ENCODE measurements at regions not wholly inside any gene's neighbourhood (a gene's known extent, or its start where the extent isn't known, plus 50 kb on each side); places are given as distances from the start of the nearest gene placed in this dataset.
"Not testable (repeated sequence)": the region's sequence is repeated elsewhere in the genome, so short reads cannot be mapped to it uniquely, and the experiment has no call there.

DNA sequence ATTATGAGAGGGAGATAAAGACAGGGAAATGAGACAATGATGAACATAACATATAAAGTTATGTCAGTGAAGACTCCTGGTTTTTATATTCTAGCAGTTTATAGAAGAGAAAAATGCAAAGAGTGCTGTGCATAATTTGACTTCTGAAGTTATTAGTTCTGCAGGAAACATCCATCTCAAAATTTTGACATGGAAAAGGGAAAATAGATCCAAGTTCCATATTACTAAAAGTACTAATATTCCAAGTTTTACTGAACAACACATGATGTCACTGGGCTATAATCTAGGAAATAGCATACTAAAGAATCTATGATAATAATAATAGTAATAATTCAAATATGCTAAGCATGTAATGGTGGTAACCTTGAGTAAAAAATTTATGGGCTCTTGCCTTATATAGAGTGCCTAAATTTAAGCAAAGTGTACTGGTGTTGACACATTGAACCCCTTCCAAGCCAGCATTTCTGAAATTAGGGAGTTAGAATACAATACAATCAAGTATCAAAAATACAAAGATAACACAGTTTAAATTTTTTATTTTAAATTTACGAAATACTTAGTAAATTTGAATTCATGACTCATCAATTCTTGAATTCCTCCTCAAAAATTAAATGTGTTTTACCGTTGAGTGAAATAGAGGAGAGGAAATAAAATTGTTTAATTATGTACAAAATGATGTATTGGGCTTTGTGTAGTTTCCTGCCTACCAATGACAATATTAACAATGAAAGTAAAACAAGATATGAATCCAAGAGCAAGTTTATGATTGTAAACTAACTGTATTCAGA is 102.8 kb upstream of the KCND2 start:
- Histone ChIP-seq H3K4me3 (no peak overlapping the region), H3K36me3 (replicated peaks) (no peaks in the 10 kb centered on the region), H3K4me1 (peaks cover 8% of the 10 kb centered on the region), H3K27me3 (ENCODE audit: low read depth) (no peaks in the 10 kb centered on the region), H3K9me3 (no peaks in the 10 kb centered on the region; the same call in 1 of the 2 replicates)
- DNase-seq (ENCODE audit: low spot score in 2 of 2), result no peak
- in situ Hi-C loops (cut with MboI; ENCODE audit: low sequenced_read_pairs), result no loop called here

- Histone ChIP-seq H3K36me3 (replicated peaks) (no peaks in the 10 kb centered on the region), H3K4me1 (peaks cover 8% of the 10 kb centered on the region), H3K4me3 (no peak overlapping the region), H3K27me3 (ENCODE audit: low read depth) (no peaks in the 10 kb centered on the region), H3K9me3 (no peaks in the 10 kb centered on the region; the same call in 1 of the 2 replicates)
- in situ Hi-C loops (cut with MboI; ENCODE audit: low sequenced_read_pairs), result no loop called here
- no peak for DNase-seq (ENCODE audit: low spot score in 2 of 2)
Observed at GRCh38 chr7:120170834-120171233, 102.1 kb upstream of the KCND2 start.

GRCh38 chr7:120171406-120171805 is 101.6 kb upstream of the KCND2 start:
- H3K9me3 ChIP-seq, result no peaks in the 10 kb centered on the region; the same call in 1 of the 2 replicates
- in situ Hi-C loops (cut with MboI; ENCODE audit: low sequenced_read_pairs), result no loop called here
- H3K4me1 ChIP-seq, result peaks cover 8% of the 10 kb centered on the region
- DNase-seq (ENCODE audit: low spot score in 2 of 2), result no peak
- H3K4me3 ChIP-seq, result no peak overlapping the region
- no peaks in the 10 kb centered on the region for H3K27me3 ChIP-seq (ENCODE audit: low read depth)
- no peaks in the 10 kb centered on the region for H3K36me3 ChIP-seq (replicated peaks)

DNA sequence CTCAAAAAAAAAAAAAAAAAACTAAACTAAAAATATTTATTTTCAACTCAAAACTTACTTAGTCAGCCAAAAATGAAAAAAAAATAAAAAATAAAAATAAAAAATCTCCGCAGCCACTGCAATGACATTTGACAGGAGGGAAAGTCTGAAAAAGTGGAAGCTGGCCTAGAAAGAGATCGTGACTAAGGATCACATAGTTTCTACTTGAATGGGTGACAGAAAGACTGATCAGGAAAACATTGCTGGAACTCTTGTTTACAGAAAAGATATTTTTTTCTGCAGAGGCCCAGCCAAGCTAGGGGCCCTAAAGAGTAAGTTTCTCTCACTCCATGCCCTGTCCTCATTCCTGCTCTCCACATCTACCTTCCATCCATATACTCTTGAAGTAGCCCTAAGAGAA is 92.8 kb upstream of the KCND2 start:
- in situ Hi-C loops (cut with MboI; ENCODE audit: low sequenced_read_pairs), result no loop called here
- Histone ChIP-seq H3K36me3 (replicated peaks) (no peaks in the 10 kb centered on the region), H3K4me1 (no peaks in the 10 kb centered on the region), H3K4me3 (no peak overlapping the region), H3K27me3 (ENCODE audit: low read depth) (no peaks in the 10 kb centered on the region), H3K9me3 (no peaks in the 10 kb centered on the region)
- DNase-seq (ENCODE audit: low spot score in 2 of 2), result no peak

GRCh38 chr7:120181499-120181898 is 91.5 kb upstream of the KCND2 start:
- H3K4me1 ChIP-seq, result no peaks in the 10 kb centered on the region
- in situ Hi-C loops (cut with MboI; ENCODE audit: low sequenced_read_pairs), result no loop called here
- H3K4me3 ChIP-seq, result no peak overlapping the region
- H3K9me3 ChIP-seq, result no peaks in the 10 kb centered on the region
- no peak for DNase-seq (ENCODE audit: low spot score in 2 of 2)
- H3K27me3 ChIP-seq (ENCODE audit: low read depth), result no peaks in the 10 kb centered on the region
- no peaks in the 10 kb centered on the region for H3K36me3 ChIP-seq (replicated peaks)

DNA sequence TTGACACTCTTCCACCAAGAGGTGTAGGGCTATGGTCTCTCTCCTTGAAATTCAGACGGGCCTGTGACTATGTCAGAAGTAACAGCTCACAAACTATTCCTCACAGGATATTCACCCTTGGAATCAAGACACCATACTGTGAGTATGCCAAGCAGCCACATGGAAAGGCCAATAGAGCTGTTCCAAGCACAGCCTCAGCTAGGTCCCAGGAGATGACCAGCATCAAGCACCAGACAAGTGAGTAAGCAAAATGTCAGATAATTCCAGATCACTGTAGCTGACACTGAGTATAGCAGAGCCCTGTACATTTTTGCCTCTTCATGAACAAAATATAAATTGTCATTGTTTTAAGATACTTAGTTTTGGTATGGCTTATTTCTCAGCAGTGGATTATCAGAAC is 88.1 kb upstream of the KCND2 start:
- Histone ChIP-seq H3K4me1 (no peaks in the 10 kb centered on the region), H3K4me3 (no peak overlapping the region), H3K9me3 (no peaks in the 10 kb centered on the region), H3K36me3 (replicated peaks) (no peaks in the 10 kb centered on the region), H3K27me3 (ENCODE audit: low read depth) (no peaks in the 10 kb centered on the region)
- no peak for DNase-seq (ENCODE audit: low spot score in 2 of 2)
- in situ Hi-C loops (cut with MboI; ENCODE audit: low sequenced_read_pairs), result no loop called here

- in situ Hi-C loops (cut with MboI; ENCODE audit: low sequenced_read_pairs), result no loop called here
- Histone ChIP-seq H3K4me1 (no peaks in the 10 kb centered on the region), H3K9me3 (no peaks in the 10 kb centered on the region), H3K4me3 (no peak overlapping the region), H3K27me3 (ENCODE audit: low read depth) (no peaks in the 10 kb centered on the region), H3K36me3 (replicated peaks) (no peaks in the 10 kb centered on the region)
- no peak for DNase-seq (ENCODE audit: low spot score in 2 of 2)
Observed at GRCh38 chr7:120185940-120186682, 86.9 kb upstream of the KCND2 start.

DNA sequence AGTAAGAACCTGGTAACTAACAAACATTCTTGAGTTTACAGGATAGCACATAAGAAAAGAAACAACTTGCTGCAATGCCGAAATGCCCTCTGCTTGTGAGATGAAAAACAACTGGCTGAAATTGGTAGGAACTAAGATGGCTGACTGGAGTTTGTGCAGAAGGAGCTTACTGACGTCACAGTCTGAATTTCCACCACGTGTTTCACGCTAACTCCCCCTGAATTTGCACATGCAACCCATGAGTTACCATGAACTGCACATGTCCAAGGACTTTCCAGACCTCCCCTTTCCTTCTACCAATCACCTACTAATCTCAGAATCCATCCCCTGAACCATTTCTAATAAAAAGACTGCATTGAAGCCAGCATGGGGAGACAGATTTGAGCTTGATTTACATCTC is 86.3 kb upstream of the KCND2 start:
- H3K9me3 ChIP-seq, result no peaks in the 10 kb centered on the region
- no peak for DNase-seq (ENCODE audit: low spot score in 2 of 2)
- H3K36me3 ChIP-seq (replicated peaks), result no peaks in the 10 kb centered on the region
- no peak overlapping the region for H3K4me3 ChIP-seq
- in situ Hi-C loops (cut with MboI; ENCODE audit: low sequenced_read_pairs), result no loop called here
- no peaks in the 10 kb centered on the region for H3K27me3 ChIP-seq (ENCODE audit: low read depth)
- H3K4me1 ChIP-seq, result no peaks in the 10 kb centered on the region

DNA sequence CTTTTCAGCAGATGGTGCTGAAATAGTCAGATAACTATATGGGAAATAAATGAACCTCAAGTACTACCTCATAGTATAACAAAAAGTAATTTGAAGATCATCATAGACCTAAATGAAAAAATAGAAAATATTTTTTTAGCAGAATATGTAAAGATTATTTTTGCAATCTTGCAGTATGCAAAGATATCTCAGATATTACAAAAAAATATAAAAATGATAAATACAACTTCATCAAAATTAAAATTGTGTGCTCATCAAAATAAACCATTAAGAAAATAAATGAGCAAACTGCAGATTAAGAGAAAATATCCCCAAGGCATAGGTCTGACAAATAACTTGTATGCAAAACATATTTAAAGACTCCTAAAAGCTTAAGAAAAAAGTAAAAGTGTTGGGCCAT is 83.4 kb upstream of the KCND2 start:
- no peak overlapping the region for H3K4me3 ChIP-seq
- no peaks in the 10 kb centered on the region for H3K4me1 ChIP-seq
- no peaks in the 10 kb centered on the region for H3K9me3 ChIP-seq
- no peak for DNase-seq (ENCODE audit: low spot score in 2 of 2)
- H3K36me3 ChIP-seq (replicated peaks), result no peaks in the 10 kb centered on the region
- no peaks in the 10 kb centered on the region for H3K27me3 ChIP-seq (ENCODE audit: low read depth)
- in situ Hi-C loops (cut with MboI; ENCODE audit: low sequenced_read_pairs), result no loop called here

- Histone ChIP-seq H3K4me1 (no peaks in the 10 kb centered on the region), H3K9me3 (no peaks in the 10 kb centered on the region), H3K27me3 (ENCODE audit: low read depth) (no peaks in the 10 kb centered on the region), H3K36me3 (replicated peaks) (no peaks in the 10 kb centered on the region), H3K4me3 (no peak overlapping the region)
- no peak for DNase-seq (ENCODE audit: low spot score in 2 of 2)
- in situ Hi-C loops (cut with MboI; ENCODE audit: low sequenced_read_pairs), result no loop called here
Observed at GRCh38 chr7:120190109-120190508, 82.9 kb upstream of the KCND2 start.

DNA sequence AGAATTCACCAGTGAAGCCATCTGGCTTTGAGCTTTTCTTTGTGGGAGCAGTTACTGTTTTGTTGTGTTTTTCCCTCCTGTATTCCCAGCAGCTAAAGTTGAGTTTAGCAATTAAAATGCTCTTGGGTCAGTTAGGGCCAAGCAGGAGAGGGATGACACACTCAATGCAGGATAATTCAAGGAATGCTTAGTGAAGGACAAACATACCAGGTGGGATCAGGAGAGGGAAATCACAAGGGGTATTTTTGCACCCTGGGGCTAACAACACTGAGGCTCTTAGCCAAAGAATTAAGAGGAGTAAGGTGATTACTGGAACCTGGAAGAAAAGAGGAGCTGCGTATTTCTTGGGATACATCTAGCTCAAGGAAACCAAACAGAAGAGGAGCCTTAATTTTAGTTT is 82.4 kb upstream of the KCND2 start:
- in situ Hi-C loops (cut with MboI; ENCODE audit: low sequenced_read_pairs), result no loop called here
- no peak for DNase-seq (ENCODE audit: low spot score in 2 of 2)
- no peaks in the 10 kb centered on the region for H3K27me3 ChIP-seq (ENCODE audit: low read depth)

DNA sequence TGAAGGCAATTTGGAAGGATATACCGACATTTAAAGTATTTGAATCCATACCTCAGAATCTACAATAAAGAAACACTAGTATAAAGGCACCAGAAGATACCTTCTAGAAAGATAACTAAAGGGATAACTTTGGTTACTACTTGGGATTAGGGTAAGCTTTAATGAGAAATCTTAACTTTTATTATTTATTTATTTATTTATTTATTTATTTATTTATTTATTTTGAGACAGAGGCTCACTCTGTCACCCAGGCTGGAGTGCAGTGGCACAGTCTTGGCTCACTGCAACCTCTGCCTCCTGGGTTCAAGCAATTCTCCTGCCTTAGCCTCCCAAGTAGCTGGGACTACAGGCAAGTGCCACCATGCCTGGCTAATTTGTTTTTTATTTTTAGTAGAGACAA is 81.6 kb upstream of the KCND2 start:
- H3K9me3 ChIP-seq; H3K4me3 ChIP-seq; H3K36me3 ChIP-seq (replicated peaks); DNase-seq (ENCODE audit: low spot score in 2 of 2); H3K27me3 ChIP-seq (ENCODE audit: low read depth); H3K4me1 ChIP-seq; in situ Hi-C loops (cut with MboI; ENCODE audit: low sequenced_read_pairs): not testable (repeated sequence)

More for the DNA sequence above, 82.4 kb upstream of the KCND2 start:
- Histone ChIP-seq H3K4me1 (no peaks in the 10 kb centered on the region), H3K4me3 (no peak overlapping the region), H3K9me3 (no peaks in the 10 kb centered on the region), H3K36me3 (replicated peaks) (no peaks in the 10 kb centered on the region)

GRCh38 chr7:120201290-120201689 is 71.7 kb upstream of the KCND2 start:
- no peak for DNase-seq (ENCODE audit: low spot score in 2 of 2)
- H3K36me3 ChIP-seq (replicated peaks), result no peaks in the 10 kb centered on the region
- H3K4me3 ChIP-seq, result no peak overlapping the region
- no peaks in the 10 kb centered on the region for H3K27me3 ChIP-seq (ENCODE audit: low read depth)
- H3K9me3 ChIP-seq, result no peaks in the 10 kb centered on the region
- in situ Hi-C loops (cut with MboI; ENCODE audit: low sequenced_read_pairs), result no loop called here
- H3K4me1 ChIP-seq, result no peaks in the 10 kb centered on the region

GRCh38 chr7:120205101-120205500 is 67.9 kb upstream of the KCND2 start:
- Histone ChIP-seq H3K36me3 (replicated peaks) (no peaks in the 10 kb centered on the region), H3K4me3 (no peak overlapping the region), H3K4me1 (no peaks in the 10 kb centered on the region), H3K9me3 (no peaks in the 10 kb centered on the region), H3K27me3 (ENCODE audit: low read depth) (no peaks in the 10 kb centered on the region)
- DNase-seq (ENCODE audit: low spot score in 2 of 2), result no peak
- in situ Hi-C loops (cut with MboI; ENCODE audit: low sequenced_read_pairs), result no loop called here
